ENCODE measurements at regions not wholly inside any gene's neighbourhood (a gene's known extent, or its start where the extent isn't known, plus 50 kb on each side); places are given as distances from the start of the nearest gene placed in this dataset.

GRCh38 chr3:194249323-194250097, 101.6 kb downstream of the CPN2 start:
- no peak for TF ChIP-seq YY1 (IDR thresholded peaks at IDR 0.05; ENCODE audit: insufficient read depth, insufficient read length)
- no peak for TF ChIP-seq SUZ12 (IDR thresholded peaks at IDR 0.05; ENCODE audit: extremely low read depth, insufficient read depth, insufficient read length)
- TF ChIP-seq ZNF274 (IDR thresholded peaks at IDR 0.05; ENCODE audit: low read depth, low read length), result no peak
